OCI-LY1 (cell line): ENCODE measurements at regions not wholly inside any gene's neighbourhood (a gene's known extent, or its start where the extent isn't known, plus 50 kb on each side); places are given as distances from the start of the nearest gene placed in this dataset.

Experiments
- H2AFZ ChIP-seq: fragments of 200-600 bp; sonication (generic), shearing (Covaris generic); 2 replicates; pipeline ENCODE4 v1.6.0; 2014; ENCODE audit warnings: antibody characterized with exemption, mild to moderate bottlenecking, low read length
- H3F3A ChIP-seq: fragments of 200-600 bp; sonication (generic), shearing (Covaris generic); 2 replicates; pipeline ENCODE4 v1.6.0; 2014; ENCODE audit warnings: mild to moderate bottlenecking, antibody characterized with exemption, low read length, moderate library complexity; ENCODE audit not compliant: insufficient read depth
- H3K27ac ChIP-seq: fragments of 200-600 bp; sonication (generic); 2 replicates; pipeline ENCODE4 v1.5.1; 2014; ENCODE audit warnings: low read length, mixed run types, mild to moderate bottlenecking, low read depth; ENCODE audit not compliant: poor library complexity, severe bottlenecking
- H3K27me3 ChIP-seq: fragments of 200-600 bp; sonication (generic); 2 replicates; pipeline ENCODE4 v1.6.0; 2014; ENCODE audit warnings: antibody characterized with exemption, mild to moderate bottlenecking, low read length, moderate library complexity; ENCODE audit not compliant: insufficient read depth
- H3K36me3 ChIP-seq: fragments of 200-600 bp; sonication (generic); 2 replicates; pipeline ENCODE4 v1.6.1; 2014; ENCODE audit warnings: mild to moderate bottlenecking, antibody characterized with exemption, low read length, moderate library complexity, mixed read lengths; ENCODE audit not compliant: insufficient read depth
- H3K4me1 ChIP-seq: fragments of 200-600 bp; sonication (generic); 2 replicates; pipeline ENCODE4 v1.5.1; 2014; ENCODE audit warnings: mild to moderate bottlenecking, low read length, moderate library complexity; ENCODE audit not compliant: insufficient read depth, severe bottlenecking
- H3K4me2 ChIP-seq: fragments of 200-600 bp; sonication (generic), shearing (Covaris generic); 2 replicates; pipeline ENCODE4 v1.6.1; 2014; ENCODE audit warnings: low read length
- H3K4me3 ChIP-seq: fragments of 200-600 bp; sonication (generic); 2 replicates; pipeline ENCODE4 v1.5.1; 2014; ENCODE audit warnings: low read length, low read depth, mild to moderate bottlenecking, mixed read lengths; ENCODE audit not compliant: poor library complexity, severe bottlenecking
- H3K79me2 ChIP-seq: fragments of 200-600 bp; shearing (Covaris generic); 2 replicates; pipeline ENCODE4 v1.6.1; 2016; ENCODE audit warnings: mixed run types, low read length, mixed read lengths; ENCODE audit not compliant: insufficient read depth
- H3K9ac ChIP-seq: fragments of 200-600 bp; sonication (generic), shearing (Covaris generic); 2 replicates; pipeline ENCODE4 v1.6.1; 2014; ENCODE audit warnings: mild to moderate bottlenecking, low read length, mixed read lengths
- H3K9me2 ChIP-seq: fragments of 200-600 bp; sonication (generic), shearing (Covaris generic); 2 replicates; pipeline ENCODE4 v1.6.1; 2014; ENCODE audit warnings: low read depth, mild to moderate bottlenecking, low read length, mixed read lengths
- H3K9me3 ChIP-seq: fragments of 200-600 bp; shearing (Covaris generic); 2 replicates; pipeline ENCODE4 v1.6.1; 2014; ENCODE audit warnings: low read length, mixed read lengths
- H4K20me1 ChIP-seq: fragments of 200-600 bp; sonication (generic), shearing (Covaris generic); 2 replicates; pipeline ENCODE4 v1.6.0; 2016; ENCODE audit warnings: mild to moderate bottlenecking, low read length; ENCODE audit not compliant: insufficient read depth
- CTCF ChIP-seq: fragments of 200-600 bp; sonication (generic), shearing (Covaris generic); IDR thresholded peaks from 2 replicates; pipeline ENCODE4 v1.5.1; 2017; ENCODE audit warnings: mild to moderate bottlenecking, antibody characterized with exemption, low read length, moderate library complexity, mixed read lengths
- EZH2 ChIP-seq: fragments of 200-600 bp; sonication (generic), shearing (Covaris generic); IDR thresholded peaks from 2 replicates; pipeline ENCODE4 v1.8.0; 2017; ENCODE audit warnings: borderline replicate concordance, mixed run types, mild to moderate bottlenecking, antibody characterized with exemption, low read length, moderate library complexity, mixed read lengths

DNA sequence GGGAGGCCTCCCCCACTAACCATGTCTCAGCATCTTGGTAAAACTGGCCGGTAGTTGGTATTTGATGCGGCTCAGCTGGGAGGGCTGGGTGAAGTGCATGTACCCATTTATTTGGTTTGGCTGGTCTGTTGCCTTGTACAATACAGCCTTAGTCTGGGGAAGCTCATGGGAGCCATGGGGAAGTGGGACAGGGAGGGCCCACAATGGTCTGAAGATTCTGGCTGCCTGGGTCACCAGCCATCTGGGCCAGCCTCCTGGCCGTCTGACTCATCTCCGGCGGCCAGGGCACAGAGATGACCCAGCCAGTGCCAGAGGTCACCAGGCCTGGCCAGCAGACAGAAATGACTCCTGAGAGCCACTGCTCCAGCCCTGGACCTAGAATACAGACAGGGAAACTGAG is 51.6 kb upstream of the SMAD6 start:
- Histone ChIP-seq H2AFZ (no peak overlapping the region), H3K79me2 (no peaks in the 10 kb centered on the region), H3K4me3 (no peak overlapping the region), H3K36me3 (no peaks in the 10 kb centered on the region), H3F3A (no peaks in the 10 kb centered on the region), H3K9me2 (no peaks in the 10 kb centered on the region), H3K9ac (no peak overlapping the region), H3K27ac (no peak overlapping the region), H3K9me3 (no peaks in the 10 kb centered on the region), H3K4me1 (no peaks in the 10 kb centered on the region), H4K20me1 (no peaks in the 10 kb centered on the region), H3K4me2 (no peak overlapping the region), H3K27me3 (peaks cover 6% of the 10 kb centered on the region)
- TF ChIP-seq EZH2 = no peak
- no peak for TF ChIP-seq CTCF

DNA sequence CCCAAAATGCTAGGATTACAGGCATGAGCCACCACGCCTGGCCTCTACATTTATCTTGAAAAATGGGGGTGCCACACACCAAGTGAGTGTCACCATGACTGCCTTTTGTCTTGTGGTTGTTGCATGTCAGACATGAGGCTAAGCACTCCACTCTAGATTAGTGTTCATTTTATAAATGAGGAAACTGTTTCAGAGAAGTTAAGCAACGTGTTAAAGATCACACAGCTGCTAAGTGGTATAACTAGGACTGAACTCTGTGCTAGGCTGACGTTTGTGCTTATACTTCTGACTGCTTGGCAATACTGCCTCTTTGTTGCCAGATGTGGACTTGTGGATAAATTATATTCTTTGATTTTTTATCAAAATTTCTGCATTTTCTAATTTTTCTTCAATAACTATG is 50.8 kb upstream of the SMAD6 start:
- H3F3A ChIP-seq = no peaks in the 10 kb centered on the region
- no peak overlapping the region for H3K4me2 ChIP-seq
- no peak overlapping the region for H3K4me3 ChIP-seq
- no peaks in the 10 kb centered on the region for H3K79me2 ChIP-seq
- H2AFZ ChIP-seq = no peak overlapping the region
- no peak overlapping the region for H3K27ac ChIP-seq
- no peaks in the 10 kb centered on the region for H4K20me1 ChIP-seq
- peaks cover 10% of the 10 kb centered on the region for H3K27me3 ChIP-seq
- no peaks in the 10 kb centered on the region for H3K9me2 ChIP-seq
- no peaks in the 10 kb centered on the region for H3K4me1 ChIP-seq
- no peaks in the 10 kb centered on the region for H3K36me3 ChIP-seq
- TF ChIP-seq EZH2 (no peak), CTCF (no peak)
- H3K9me3 ChIP-seq = no peaks in the 10 kb centered on the region
- no peak overlapping the region for H3K9ac ChIP-seq

GRCh38 chr15:66651913-66652642 is 50.0 kb upstream of the SMAD6 start:
- no peaks in the 10 kb centered on the region for H3F3A ChIP-seq
- no peak overlapping the region for H3K9ac ChIP-seq
- no peak overlapping the region for H3K27ac ChIP-seq
- H3K36me3 ChIP-seq = no peaks in the 10 kb centered on the region
- H3K9me3 ChIP-seq = no peaks in the 10 kb centered on the region
- H3K27me3 ChIP-seq = peaks cover 10% of the 10 kb centered on the region
- no peak overlapping the region for H2AFZ ChIP-seq
- no peak overlapping the region for H3K4me3 ChIP-seq
- H3K9me2 ChIP-seq = no peaks in the 10 kb centered on the region
- no peaks in the 10 kb centered on the region for H3K4me1 ChIP-seq
- H3K4me2 ChIP-seq = no peak overlapping the region
- no peaks in the 10 kb centered on the region for H3K79me2 ChIP-seq
- no peaks in the 10 kb centered on the region for H4K20me1 ChIP-seq
- TF ChIP-seq CTCF (no peak), EZH2 (no peak)
